Sciatic nerve (tissue), 2 donors: ENCODE measurements at regions not wholly inside any gene's neighbourhood (a gene's known extent, or its start where the extent isn't known, plus 50 kb on each side); places are given as distances from the start of the nearest gene placed in this dataset.
"Not testable (repeated sequence)": the region's sequence is repeated elsewhere in the genome, so short reads cannot be mapped to it uniquely, and the experiment has no call there.

ENCODE experiments used
- ATAC-seq: fragments of 200-7000 bp; cut with Tn5 transposase; one replicate; pipeline ENCODE4 v1.9.1; 2020; ENCODE audit warnings: mild to moderate bottlenecking, moderate library complexity
- DNase-seq: peaks from one replicate; pipeline ENCODE4 v3.0.0-alpha.2; 2020; ENCODE audit warnings: low spot score
- intact Hi-C: fragments of 100-400 bp; cut with DNase I; formaldehyde crosslinking; loops from one replicate; pipeline ENCODE4 v1.14.2; 2022
- donor health status: DM: no; HTN: no; CAD: no.
- donor health status: DM: no; HTN: no; CAD: no.

DNA sequence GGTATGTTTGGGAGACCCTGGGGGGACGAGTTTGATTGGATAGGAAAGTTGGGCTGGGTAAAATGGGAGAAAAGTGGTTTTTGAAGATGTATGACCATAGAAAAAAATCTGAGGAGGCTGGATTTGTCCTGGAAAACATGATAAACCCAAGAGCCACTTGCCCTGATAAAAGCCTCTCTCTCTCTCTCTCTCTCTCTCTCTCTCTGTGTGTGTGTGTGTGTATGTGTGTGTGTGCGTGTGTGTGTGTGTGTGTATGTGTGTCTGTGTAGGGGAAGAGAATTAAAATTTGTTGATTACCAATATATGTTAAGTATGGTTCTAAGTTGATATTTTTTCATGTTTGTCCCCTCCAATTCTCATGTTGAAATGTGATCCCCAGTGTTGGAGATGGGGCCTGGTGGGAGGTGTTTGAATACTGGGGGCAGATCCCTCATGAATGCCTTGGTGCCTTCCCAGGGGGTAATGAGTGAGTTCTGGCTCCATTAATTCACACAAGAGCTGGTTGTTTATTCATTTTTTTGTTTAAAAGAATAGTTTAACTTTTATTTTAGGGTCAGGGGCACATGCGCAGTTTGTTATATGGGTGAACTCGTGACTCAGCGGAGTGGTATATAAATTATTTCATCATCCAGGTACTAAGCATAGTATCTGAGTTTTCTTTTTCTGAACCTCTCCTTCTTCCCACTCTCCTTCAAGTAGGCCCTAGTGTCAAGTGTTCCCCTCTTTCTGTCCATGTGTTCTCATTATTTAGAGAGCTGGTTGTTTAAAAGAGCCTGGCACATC, 208.8 kb downstream of the TFAP2B start:
- DNase-seq (no peak), ATAC-seq (no peak)
- intact Hi-C loops = no loop called here

DNA sequence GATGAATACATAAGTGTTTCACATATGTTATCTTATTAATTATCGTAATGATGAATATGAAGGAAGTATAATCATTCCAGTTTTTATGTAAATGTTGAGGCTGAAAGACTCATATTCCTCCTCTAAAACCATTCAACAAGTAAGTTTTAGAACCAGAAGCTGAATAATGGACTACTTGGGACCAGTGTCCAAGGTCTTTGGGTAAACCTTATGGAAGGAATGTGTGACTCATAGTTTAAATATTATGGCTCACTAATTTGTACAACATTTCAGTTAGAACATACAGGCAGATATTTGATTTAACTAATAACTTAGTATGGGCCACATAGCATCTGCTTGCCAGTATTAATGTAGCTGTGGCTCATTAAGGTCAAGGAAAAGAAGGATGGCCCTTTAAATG, 209.6 kb downstream of the TFAP2B start:
- ATAC-seq = no peak
- no peak for DNase-seq
- intact Hi-C loops = no loop called here

DNA sequence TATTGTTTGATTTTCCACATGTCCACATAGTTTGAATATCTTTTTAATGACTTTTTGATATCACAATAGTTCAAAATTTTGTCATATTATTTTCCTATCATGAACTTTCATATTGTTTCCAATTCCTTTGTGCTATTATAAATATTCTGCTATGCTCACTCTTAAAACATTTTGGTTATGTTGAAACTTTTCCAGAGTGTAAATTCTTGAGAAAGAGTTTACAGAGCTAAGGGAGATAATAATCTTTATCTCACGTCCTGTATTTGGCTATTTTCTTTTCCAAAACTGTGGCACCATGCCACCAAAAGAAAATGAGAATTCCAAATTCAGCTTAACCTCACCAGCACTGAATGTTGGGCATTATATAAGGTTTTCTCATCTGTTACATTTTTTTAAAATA, 210.9 kb downstream of the TFAP2B start:
- ATAC-seq (no peak), DNase-seq (no peak)
- intact Hi-C loops = no loop called here

DNA sequence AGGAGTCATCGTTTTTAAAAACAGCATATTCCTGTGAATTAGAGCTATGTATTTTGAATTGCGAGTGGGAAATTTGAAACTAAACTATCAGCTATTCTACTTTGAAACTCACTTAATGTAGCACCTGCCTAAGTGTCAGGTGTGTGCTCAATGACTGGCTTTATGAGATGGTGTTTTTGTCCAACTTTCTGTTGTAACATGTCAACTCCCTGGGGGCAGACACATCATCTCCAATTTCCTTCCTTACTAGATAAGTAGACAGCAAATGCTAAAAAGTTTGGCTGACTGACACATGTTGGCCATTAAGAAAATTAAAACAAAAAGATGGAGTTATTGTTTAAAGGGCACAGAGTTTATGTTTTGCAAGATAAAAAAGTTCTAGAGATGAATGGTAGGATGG, 226.9 kb downstream of the TFAP2B start:
- no peak for ATAC-seq

DNA sequence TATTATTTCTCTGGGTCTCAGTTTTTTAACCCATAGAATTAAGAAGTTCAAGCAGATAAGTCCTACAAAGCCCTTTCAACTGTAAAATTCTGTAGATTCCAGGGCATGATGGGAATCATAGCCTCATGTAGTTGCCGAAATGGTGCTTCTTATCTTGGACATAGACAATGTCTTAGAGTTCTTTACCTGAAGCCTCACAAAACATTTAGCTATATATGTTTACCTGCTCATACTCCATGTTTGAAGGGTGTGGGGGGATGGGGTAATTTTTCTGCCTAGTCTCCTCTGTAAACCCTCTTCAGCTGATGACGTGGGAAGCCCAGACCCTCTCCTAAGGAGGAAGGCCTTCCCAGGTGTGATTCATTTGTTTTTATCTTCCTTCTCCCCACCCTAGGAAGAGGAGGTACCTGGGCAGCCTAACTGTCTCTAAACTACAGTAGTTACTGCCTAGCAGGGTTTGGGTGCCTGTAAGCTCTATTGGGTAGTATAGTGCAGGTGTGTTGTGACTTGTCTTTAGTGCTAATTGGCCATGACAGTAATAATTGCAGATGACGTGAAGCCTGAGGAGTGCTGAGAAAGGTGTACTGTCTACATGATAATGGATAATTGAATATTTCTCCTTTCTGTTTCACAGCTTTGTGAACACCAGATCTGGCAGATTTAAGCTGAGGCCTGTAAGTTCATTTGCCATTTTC, 230.8 kb downstream of the TFAP2B start:
- ATAC-seq (no peak), DNase-seq (no peak)
- intact Hi-C loops = no loop called here

More for the DNA sequence above, 226.9 kb downstream of the TFAP2B start:
- no peak for DNase-seq
- intact Hi-C loops = no loop called here

DNA sequence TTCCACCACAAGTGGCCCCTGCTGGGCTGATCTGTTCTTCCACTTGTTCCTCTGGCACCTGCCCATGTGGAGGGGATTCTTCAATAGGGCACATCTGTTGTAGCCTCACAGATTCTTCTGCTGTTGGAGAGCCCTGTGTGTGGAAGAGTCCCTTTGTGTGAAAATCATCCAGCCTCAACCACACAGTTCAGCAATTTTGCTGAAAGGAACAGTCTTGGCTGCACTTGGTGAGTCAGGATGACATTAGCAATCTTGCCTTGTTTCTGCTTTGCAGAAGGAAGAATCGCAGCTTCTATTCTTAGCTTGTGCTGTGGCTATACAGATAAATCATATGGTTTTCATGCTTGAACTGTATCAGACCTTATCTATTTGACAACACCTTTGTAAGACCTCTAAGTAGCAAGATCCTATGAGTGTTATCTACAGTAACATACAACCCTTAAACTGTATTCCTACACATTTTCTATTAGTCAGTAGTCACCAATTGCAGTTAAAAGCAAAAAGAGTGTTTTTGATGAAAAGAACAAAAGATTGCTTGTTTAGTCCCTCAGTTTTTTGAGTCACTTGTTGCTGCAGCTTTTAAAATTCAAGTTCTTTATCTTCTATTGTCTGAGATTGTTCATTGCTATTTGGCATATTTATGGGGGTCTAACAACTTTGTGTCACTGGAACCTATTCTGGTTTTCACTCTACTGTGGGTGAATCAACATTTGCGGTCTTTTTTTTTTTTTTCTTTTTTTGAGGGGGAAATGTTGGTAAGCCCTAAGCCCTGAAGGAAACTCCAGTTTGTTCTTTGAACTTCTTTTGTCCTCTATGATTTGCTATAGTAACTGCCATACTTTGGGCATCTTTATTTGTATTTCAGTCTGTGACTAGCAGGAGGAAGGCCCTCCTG, 231.6 kb downstream of the TFAP2B start:
- ATAC-seq (peak; percentile 15), DNase-seq (no peak)
- intact Hi-C loops = no loop called here

DNA sequence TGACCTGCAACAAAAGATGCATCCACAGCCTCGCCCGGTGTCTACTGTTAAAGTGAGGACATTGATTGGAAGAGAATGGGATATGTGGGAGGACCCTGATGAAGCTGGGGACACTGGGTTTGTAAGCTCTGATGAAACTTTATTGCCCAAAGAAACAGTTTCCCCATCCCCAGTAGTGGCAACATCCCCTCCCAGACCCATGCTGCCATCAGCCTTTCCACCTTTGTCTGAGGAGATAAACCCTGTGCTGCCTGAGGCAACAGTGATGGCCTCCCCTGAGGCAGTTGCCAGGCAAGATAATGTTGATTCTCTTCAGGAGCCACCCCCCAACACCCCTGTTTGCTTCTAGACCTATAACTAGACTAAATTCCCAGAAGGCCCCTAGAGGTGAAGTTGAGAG, 234.0 kb downstream of the TFAP2B start:
- intact Hi-C loops, ATAC-seq, DNase-seq: not testable (repeated sequence)

DNA sequence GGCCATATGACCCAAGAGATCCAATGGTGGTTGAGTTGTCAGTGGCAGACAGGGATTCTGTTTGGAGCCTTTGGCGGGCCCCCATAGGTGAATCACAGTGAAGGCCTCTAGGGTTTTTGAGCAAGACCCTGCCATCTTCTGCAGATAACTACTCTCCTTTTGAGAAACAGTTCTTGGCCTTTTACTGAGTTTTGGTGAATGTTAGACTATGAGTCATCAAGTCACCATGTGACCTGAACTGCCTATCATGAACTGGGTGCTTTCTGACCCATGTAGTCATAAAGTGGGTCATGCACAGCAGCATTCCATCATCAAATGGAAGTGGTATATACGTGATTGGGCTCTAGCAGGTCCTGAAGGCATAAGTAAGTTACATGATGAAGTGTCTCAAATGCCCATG, 236.6 kb downstream of the TFAP2B start:
- intact Hi-C loops, ATAC-seq, DNase-seq: not testable (repeated sequence)

DNA sequence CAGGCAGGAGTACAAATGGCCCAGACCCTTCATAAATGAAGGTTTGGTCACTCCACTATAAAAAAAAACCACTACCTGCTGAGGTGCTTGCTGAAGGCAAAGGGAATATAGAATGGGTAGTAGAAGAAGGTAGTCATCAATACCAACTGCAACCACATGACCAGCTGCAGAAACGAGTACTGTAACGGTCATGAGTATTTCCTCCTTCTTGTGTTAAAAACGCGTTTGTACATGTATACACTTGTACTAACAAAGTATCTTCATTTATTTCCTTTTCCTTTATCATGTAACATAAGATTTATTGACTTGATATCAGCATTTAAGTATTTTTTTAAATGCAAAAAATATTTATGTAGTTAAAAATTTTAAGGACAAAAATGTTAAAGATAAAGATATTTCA, 238.6 kb downstream of the TFAP2B start:
- no peak for ATAC-seq
- DNase-seq = no peak
- intact Hi-C loops = no loop called here

DNA sequence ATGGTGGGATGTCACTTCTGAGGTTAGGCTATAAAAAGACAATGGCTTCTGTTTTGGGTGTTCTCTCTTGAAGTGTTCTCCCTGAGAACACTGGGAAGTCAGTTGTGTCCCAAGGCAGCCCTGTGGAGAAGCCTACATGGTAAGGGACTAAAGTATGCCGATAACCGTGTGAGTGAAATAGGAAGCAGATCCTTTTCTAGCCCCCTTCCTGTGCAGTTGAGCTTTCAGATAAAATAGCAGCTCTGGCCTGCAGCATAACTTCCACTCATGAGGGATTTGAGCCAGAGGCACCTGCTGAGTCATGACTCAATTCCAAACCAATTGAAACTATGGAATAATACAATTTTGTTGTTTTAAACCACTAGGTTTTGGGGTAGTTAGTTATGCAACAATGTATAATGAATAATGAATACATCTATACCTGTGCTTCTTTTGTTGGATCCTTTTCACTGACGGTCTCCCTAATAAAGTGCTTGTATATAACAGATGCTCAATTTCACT, 241.6 kb downstream of the TFAP2B start:
- intact Hi-C loops = no loop called here
- no peak for ATAC-seq

DNA sequence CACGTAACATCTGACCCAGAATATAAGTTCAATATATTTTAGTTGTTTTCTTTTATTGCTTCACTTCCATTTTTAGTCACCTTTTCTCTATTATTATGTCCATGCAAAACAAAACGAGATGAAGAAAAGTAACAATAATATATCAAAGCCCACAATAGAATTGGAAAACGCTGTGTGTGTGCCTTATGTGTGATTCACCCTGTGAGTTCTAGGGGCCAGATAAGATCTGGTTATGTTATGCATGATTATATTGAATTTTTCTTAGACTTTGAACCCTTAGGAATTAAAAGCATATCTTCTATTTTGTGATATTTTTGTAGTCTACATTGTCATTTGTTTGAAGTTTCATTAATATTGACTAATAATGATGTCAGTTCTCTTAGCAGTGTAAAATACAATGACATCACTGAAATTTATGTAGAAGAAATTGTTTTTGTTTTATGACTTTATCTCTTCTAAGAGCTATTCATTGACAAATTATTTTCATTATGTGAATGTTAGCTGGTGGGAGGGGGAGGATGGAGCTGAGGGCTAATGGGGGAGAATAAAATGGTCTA, 243.6 kb downstream of the TFAP2B start:
- DNase-seq = no peak
- ATAC-seq = no peak
- intact Hi-C loops = no loop called here

More for the DNA sequence above, 241.6 kb downstream of the TFAP2B start:
- DNase-seq = no peak

DNA sequence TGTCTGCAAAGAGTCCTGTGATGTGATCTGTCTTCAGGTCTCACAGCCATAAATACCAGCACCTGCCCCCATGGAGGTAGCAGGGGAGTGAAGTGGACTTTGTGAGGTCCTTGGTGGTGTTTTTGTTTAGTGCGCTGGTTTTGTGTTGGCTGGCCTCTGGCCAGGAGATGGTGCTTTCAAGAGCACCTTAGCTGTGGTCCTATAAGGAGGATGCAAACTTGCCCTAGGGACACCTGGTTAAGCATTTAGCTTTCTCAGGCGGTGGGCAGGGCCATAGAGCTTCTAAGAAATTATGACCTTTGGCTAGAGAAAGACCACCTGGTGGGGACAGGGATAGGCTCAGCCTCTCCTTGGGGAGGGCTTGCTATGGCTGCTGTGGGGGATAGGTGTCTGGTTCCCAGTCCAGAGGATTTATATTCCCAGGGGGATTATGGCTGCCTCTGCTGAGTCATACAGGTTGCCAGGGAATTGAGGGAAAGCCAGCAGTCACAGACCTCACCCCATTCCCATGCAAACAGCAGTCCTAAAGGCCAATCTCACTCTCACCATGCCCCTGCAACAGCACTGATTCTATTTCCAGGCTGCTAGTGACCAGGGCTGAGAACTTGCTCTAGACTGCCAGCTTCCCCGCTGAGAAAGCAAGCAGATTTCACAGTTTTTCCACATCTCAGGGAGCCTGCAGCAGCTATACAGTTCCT, 259.3 kb downstream of the TFAP2B start:
- ATAC-seq = no peak
- intact Hi-C loops = no loop called here
- DNase-seq = no peak

DNA sequence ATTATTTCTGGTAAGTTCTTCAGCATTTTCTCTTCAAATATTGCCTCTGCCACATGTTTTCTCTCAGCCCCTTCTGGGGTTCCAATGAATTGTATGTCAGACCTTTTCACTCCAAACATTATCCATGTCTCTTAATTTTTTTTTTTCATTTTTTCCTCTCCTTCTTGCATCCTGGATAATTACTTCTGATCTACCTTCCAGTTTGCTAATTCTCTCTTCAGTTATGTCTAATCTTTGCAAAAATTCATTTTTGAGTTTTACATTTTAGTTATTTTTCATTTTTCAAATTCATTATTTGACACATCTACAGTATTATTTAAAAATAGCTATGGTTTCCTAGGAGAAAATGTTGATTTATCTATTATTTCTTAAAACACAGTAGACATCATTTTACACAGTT, 271.7 kb downstream of the TFAP2B start:
- intact Hi-C loops = no loop called here
- no peak for DNase-seq
- no peak for ATAC-seq

DNA sequence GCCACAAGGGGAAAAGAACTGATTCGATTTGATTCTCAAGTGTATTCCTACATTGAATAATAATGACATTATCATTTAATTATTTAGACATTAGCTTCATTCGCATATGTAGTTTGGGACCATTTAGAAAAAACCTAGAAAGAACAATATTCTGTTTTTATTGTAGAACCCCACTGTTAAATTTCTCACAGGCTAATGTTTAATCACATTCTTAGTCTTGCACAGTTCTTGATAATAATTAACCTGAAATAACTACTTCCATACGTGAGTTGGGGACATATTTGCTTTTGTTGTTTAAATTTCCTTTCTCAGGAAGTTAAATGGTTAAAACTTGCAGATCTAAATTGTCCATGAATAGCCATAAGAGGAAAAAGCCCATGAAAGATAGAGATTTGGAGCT, 275.2 kb downstream of the TFAP2B start:
- ATAC-seq = no peak
- intact Hi-C loops = no loop called here
- no peak for DNase-seq

DNA sequence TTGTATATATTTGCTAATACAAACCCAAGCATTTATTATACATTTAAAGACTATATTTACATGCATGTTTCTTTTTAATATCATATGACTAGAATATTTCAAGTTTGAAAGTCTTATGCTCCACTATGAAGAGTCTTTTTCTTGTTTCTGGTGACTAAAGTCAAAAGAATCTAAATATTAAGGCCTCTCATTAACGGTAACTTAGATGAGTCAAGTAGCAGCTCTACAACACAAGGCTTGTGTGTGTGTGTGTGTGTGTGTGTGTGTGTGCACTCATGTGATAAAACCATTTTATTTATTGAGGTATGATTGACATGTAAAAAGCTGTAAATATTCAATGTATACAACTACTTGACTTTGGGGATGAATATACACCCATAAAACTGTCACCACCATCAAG, 275.6 kb downstream of the TFAP2B start:
- intact Hi-C loops = no loop called here
- no peak for ATAC-seq
- no peak for DNase-seq

DNA sequence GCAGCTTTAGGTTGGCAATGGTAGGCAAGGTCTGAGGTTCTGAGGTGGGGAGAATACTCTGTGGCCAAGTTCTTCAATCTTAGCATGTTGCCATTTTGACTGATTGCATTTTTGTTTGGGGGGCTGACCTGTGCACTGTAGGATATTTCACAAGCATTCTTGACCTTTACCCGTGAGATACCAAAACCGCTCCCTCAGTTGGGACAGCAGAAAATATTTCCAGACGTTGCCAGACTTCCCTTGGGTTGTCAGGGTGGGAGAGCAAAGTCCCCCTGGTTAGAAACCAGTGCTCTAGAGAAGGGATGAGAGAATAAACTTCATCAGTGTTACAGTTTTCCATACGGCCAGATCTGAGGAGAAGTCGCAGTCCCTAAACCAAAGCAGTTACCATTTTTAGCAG, 279.6 kb downstream of the TFAP2B start:
- ATAC-seq (no peak), DNase-seq (no peak)
- intact Hi-C loops = no loop called here

DNA sequence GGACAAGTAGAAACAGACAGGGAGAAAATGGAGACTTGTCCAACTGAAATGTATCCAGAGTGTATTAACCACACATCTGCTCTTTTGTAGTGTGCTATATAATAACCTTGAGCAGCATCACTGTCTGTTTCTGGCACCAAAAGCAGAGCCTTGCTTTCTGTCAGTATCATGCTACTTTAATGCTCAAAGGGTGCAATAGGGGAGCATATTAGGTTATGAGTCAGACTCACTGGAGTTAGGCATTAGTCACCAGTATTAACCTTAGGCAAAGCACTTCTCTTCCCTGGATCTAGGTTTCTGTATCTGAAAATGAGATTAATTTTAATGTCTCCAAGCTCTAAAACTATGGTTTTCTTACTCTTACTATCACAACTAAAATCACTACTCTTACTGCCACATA, 280.1 kb downstream of the TFAP2B start:
- intact Hi-C loops = no loop called here
- ATAC-seq (no peak), DNase-seq (no peak)

DNA sequence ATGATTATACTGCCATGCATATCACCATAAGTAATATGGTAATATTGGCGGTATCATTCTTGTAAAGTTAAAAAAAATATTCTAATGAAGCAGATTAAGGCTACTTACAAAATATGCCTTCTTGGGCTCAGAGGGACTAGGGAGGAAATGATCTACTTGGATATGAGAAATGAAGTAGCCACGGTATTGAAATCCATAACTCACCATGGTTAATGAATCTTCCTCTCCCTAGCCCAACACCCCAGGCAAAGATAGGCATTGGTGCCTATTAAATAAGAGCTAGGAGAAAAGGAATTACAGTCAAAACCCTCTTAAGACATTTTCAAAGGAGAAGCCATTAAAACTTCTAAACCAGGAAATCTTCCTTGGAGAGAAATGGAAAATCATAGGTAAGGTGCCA, 280.5 kb downstream of the TFAP2B start:
- intact Hi-C loops = no loop called here
- DNase-seq (no peak), ATAC-seq (no peak)

DNA sequence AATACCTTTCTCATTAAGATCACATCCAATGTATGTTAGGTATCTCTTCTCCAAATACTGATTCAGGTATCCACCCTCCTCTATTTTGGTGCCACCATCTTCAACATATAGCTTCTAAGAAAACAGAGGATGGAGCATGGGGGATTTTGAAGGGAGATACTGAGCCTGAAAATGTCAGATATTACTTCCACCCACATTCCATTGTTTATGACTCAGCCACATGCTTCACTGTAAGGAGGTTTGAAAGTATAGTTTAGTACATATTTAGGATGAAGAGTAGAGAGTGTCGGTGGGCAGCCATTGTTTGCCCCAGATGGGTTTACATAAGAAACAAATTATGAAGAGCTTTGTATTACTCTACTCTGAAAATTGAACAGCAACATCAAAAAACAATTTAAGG, 286.7 kb downstream of the TFAP2B start:
- intact Hi-C loops = no loop called here
- DNase-seq (no peak), ATAC-seq (no peak)
